ENCODE measurements at regions not wholly inside any gene's neighbourhood (a gene's known extent, or its start where the extent isn't known, plus 50 kb on each side); places are given as distances from the start of the nearest gene placed in this dataset.

- H3K4me1 ChIP-seq = no peaks in the 10 kb centered on the region
These were observed 151.2 kb upstream of the TNR start for GRCh38 chr1:175894581-175894980.

DNA sequence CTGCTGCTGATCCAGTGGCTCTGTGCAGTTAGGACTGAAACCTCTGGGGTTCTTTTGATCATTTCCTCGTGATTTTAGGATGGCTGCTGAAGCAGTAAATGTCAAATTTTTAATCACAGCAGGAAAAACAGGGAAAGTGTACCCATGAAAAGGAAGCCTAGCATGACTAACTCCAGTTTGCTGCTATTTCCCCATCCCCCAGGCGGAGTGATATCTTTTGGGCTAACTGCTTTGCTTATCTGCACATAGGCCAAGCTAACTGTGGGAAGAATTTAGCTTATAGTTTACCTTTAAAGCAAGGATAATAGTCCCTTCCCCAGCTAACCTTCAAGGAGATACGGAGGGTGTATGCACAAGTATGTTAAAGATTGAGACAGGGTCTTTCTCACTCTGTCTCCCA lies 149.8 kb upstream of the TNR start:
- no peak for DNase-seq
- Histone ChIP-seq H3K27ac (no peak overlapping the region), H3K27me3 (no peaks in the 10 kb centered on the region), H3K9me3 (no peaks in the 10 kb centered on the region), H3K4me1 (no peaks in the 10 kb centered on the region), H3K4me3 (no peak overlapping the region), H3K36me3 (no peaks in the 10 kb centered on the region), H3K9ac (ENCODE audit: low read depth in 2 of 2, low read length in 2 of 2) (no peak overlapping the region)
- intact Hi-C loops (cut with DNase I) = no loop called here
- TF ChIP-seq, protein P1, sequence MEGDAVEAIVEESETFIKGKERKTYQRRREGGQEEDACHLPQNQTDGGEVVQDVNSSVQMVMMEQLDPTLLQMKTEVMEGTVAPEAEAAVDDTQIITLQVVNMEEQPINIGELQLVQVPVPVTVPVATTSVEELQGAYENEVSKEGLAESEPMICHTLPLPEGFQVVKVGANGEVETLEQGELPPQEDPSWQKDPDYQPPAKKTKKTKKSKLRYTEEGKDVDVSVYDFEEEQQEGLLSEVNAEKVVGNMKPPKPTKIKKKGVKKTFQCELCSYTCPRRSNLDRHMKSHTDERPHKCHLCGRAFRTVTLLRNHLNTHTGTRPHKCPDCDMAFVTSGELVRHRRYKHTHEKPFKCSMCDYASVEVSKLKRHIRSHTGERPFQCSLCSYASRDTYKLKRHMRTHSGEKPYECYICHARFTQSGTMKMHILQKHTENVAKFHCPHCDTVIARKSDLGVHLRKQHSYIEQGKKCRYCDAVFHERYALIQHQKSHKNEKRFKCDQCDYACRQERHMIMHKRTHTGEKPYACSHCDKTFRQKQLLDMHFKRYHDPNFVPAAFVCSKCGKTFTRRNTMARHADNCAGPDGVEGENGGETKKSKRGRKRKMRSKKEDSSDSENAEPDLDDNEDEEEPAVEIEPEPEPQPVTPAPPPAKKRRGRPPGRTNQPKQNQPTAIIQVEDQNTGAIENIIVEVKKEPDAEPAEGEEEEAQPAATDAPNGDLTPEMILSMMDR (IDR thresholded peaks at IDR 0.05) = no peak

More at GRCh38 chr1:175894581-175894980, 151.2 kb upstream of the TNR start:
- Histone ChIP-seq H3K27ac (no peak overlapping the region), H3K36me3 (no peaks in the 10 kb centered on the region), H3K27me3 (no peaks in the 10 kb centered on the region), H3K4me3 (no peak overlapping the region), H3K9ac (ENCODE audit: low read depth in 2 of 2, low read length in 2 of 2) (no peak overlapping the region), H3K9me3 (no peaks in the 10 kb centered on the region)
- intact Hi-C loops (cut with DNase I) = no loop called here
- TF ChIP-seq, protein P1 (IDR thresholded peaks at IDR 0.05) = no peak
- no peak for DNase-seq

GRCh38 chr1:175892686-175893085 lies 149.3 kb upstream of the TNR start:
- Histone ChIP-seq H3K27me3 (no peaks in the 10 kb centered on the region), H3K36me3 (no peaks in the 10 kb centered on the region), H3K9ac (ENCODE audit: low read depth in 2 of 2, low read length in 2 of 2) (no peak overlapping the region), H3K9me3 (no peaks in the 10 kb centered on the region), H3K4me3 (no peak overlapping the region), H3K4me1 (no peaks in the 10 kb centered on the region), H3K27ac (no peak overlapping the region)
- no peak for DNase-seq
- intact Hi-C loops (cut with DNase I) = no loop called here
- TF ChIP-seq, protein P1 (IDR thresholded peaks at IDR 0.05) = no peak

GRCh38 chr1:175891783-175892309 lies 148.5 kb upstream of the TNR start:
- Histone ChIP-seq H3K4me3 (no peak overlapping the region), H3K27ac (no peak overlapping the region), H3K36me3 (no peaks in the 10 kb centered on the region), H3K27me3 (no peaks in the 10 kb centered on the region), H3K9me3 (no peaks in the 10 kb centered on the region), H3K4me1 (no peaks in the 10 kb centered on the region), H3K9ac (ENCODE audit: low read depth in 2 of 2, low read length in 2 of 2) (no peak overlapping the region)
- no peak for DNase-seq
- TF ChIP-seq, protein P1 (IDR thresholded peaks at IDR 0.05) = no peak
- intact Hi-C loops (cut with DNase I) = no loop called here

DNA sequence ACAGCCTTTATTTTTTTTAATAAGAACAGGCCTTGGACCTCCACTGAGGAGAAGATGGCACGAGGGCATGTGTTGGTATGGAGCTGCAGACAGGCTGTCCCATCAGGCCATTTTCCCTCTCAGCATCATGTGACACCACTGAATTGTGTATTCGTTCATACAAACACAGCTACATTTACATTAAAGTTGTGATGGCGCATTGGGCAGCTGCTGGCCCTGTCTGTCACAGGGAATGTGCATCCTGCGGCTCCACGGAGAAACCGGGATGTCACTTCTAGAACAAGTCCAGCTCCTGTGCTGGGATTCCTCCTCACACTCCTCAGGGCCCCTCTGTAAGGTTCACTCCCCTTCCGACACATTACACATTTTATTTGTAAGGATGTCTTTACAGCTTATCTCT lies 147.6 kb upstream of the TNR start:
- intact Hi-C loops (cut with DNase I) = no loop called here

More for the DNA sequence above, 147.6 kb upstream of the TNR start:
- Histone ChIP-seq H3K9me3 (no peaks in the 10 kb centered on the region), H3K27ac (no peak overlapping the region), H3K27me3 (no peaks in the 10 kb centered on the region), H3K9ac (ENCODE audit: low read depth in 2 of 2, low read length in 2 of 2) (no peak overlapping the region), H3K36me3 (no peaks in the 10 kb centered on the region), H3K4me1 (no peaks in the 10 kb centered on the region), H3K4me3 (no peak overlapping the region)
- TF ChIP-seq, protein P1 (IDR thresholded peaks at IDR 0.05) = no peak
- no peak for DNase-seq
